Vagina (tissue), 2 donors: ENCODE measurements at regions not wholly inside any gene's neighbourhood (a gene's known extent, or its start where the extent isn't known, plus 50 kb on each side); places are given as distances from the start of the nearest gene placed in this dataset.

ENCODE experiments used
- DNase-seq, 2 donors: peaks; one replicate each; pipeline ENCODE4 v3.0.0-alpha.2; 2017; ENCODE audit errors: extremely low spot score in 2 of 2
- H3K27ac ChIP-seq: fragments of 200-600 bp; sonication (generic); one replicate; pipeline ENCODE4 v1.5.1; 2019
- H3K27me3 ChIP-seq: fragments of 200-600 bp; sonication (generic); one replicate; pipeline ENCODE4 v1.5.1; 2019
- H3K36me3 ChIP-seq, 2 donors: fragments of 200-600 bp; sonication (generic); one replicate each; pipeline ENCODE4 v1.5.1; 2017 to 2019
- H3K4me1 ChIP-seq: fragments of 200-600 bp; sonication (generic); one replicate; pipeline ENCODE4 v1.5.1; 2019
- H3K4me3 ChIP-seq, 2 donors: fragments of 200-600 bp; sonication (generic); 1 replicate in 1 of 2; 2 replicates in 1 of 2; pipeline ENCODE4 v1.5.1; 2016 to 2019
- H3K9me3 ChIP-seq: fragments of 200-600 bp; sonication (generic); one replicate; pipeline ENCODE4 v1.5.1; 2019
- CTCF ChIP-seq, 3 experiments: fragments of 450-650 bp in 2 of 3; fragments of 200-600 bp in 1 of 3; sonication (generic) in 1 of 3; IDR thresholded peaks; one replicate each; pipeline ENCODE4 v1.5.1; 2017 to 2019; ENCODE audit warnings: antibody characterized with exemption in 3 of 3, mild to moderate bottlenecking in 2 of 3, moderate library complexity in 2 of 3
- POLR2A ChIP-seq, 2 donors: fragments of 450-650 bp; IDR thresholded peaks; one replicate each; pipeline ENCODE4 v1.6.1; 2017; ENCODE audit warnings: antibody characterized with exemption in 2 of 2, mild to moderate bottlenecking in 2 of 2, moderate library complexity in 2 of 2
- POLR2AphosphoS5 ChIP-seq, 2 donors: sonication (generic); formaldehyde crosslinking; IDR thresholded peaks; one replicate each; pipeline ENCODE4 v1.9.0; 2017; ENCODE audit warnings: antibody characterized with exemption in 2 of 2, mild to moderate bottlenecking in 2 of 2, low read depth in 1 of 2; ENCODE audit not compliant: insufficient read depth in 1 of 2
- intact Hi-C: fragments of 100-400 bp; cut with DNase I; formaldehyde crosslinking; loops from one replicate; pipeline ENCODE4 v1.15.1; 2023

- H3K36me3 ChIP-seq = no peaks in the 10 kb centered on the region
- no peaks in the 10 kb centered on the region for H3K4me1 ChIP-seq
- H3K9me3 ChIP-seq = no peaks in the 10 kb centered on the region
- intact Hi-C loops = no loop called here
- H3K27ac ChIP-seq = no peak overlapping the region
- DNase-seq = no peak
- H3K4me3 ChIP-seq = no peak overlapping the region
- TF ChIP-seq POLR2AphosphoS5 (IDR thresholded peaks at IDR 0.05; ENCODE audit: insufficient read depth in 1 of 2, low read depth in 1 of 2) (no peak), CTCF (IDR thresholded peaks at IDR 0.05) (no peak), POLR2A (IDR thresholded peaks at IDR 0.05) (no peak)
- no peaks in the 10 kb centered on the region for H3K27me3 ChIP-seq
Measured at GRCh38 chr5:82610686-82611085, 332.5 kb upstream of the RPS23 start.

- Histone ChIP-seq H3K27me3 (no peaks in the 10 kb centered on the region), H3K4me3 (no peak overlapping the region), H3K4me1 (no peaks in the 10 kb centered on the region), H3K27ac (no peak overlapping the region), H3K9me3 (no peaks in the 10 kb centered on the region), H3K36me3 (no peaks in the 10 kb centered on the region)
- TF ChIP-seq POLR2A (IDR thresholded peaks at IDR 0.05) (no peak), CTCF (IDR thresholded peaks at IDR 0.05) (no peak), POLR2AphosphoS5 (IDR thresholded peaks at IDR 0.05; ENCODE audit: insufficient read depth in 1 of 2, low read depth in 1 of 2) (no peak)
- no peak for DNase-seq
- intact Hi-C loops = no loop called here
Measured at GRCh38 chr5:82605441-82605973, 327.4 kb upstream of the RPS23 start.

GRCh38 chr5:82603033-82603987 lies 325.2 kb upstream of the RPS23 start:
- TF ChIP-seq CTCF (IDR thresholded peaks at IDR 0.05) (no peak), POLR2A (IDR thresholded peaks at IDR 0.05) (no peak), POLR2AphosphoS5 (IDR thresholded peaks at IDR 0.05; ENCODE audit: insufficient read depth in 1 of 2, low read depth in 1 of 2) (no peak)
- H3K36me3 ChIP-seq = no peaks in the 10 kb centered on the region
- H3K27ac ChIP-seq = no peak overlapping the region
- no peak overlapping the region for H3K4me3 ChIP-seq
- DNase-seq = no peak
- no peaks in the 10 kb centered on the region for H3K9me3 ChIP-seq
- intact Hi-C loops = no loop called here
- no peaks in the 10 kb centered on the region for H3K27me3 ChIP-seq
- H3K4me1 ChIP-seq = no peaks in the 10 kb centered on the region

- Histone ChIP-seq H3K27me3 (no peaks in the 10 kb centered on the region), H3K27ac (no peak overlapping the region), H3K36me3 (no peaks in the 10 kb centered on the region), H3K4me1 (no peaks in the 10 kb centered on the region), H3K9me3 (no peaks in the 10 kb centered on the region), H3K4me3 (no peak overlapping the region)
- TF ChIP-seq POLR2AphosphoS5 (IDR thresholded peaks at IDR 0.05; ENCODE audit: insufficient read depth in 1 of 2, low read depth in 1 of 2) (no peak), CTCF (IDR thresholded peaks at IDR 0.05) (no peak), POLR2A (IDR thresholded peaks at IDR 0.05) (no peak)
- intact Hi-C loops = no loop called here
- no peak for DNase-seq
Measured at GRCh38 chr5:82601861-82602260, 323.7 kb upstream of the RPS23 start.

- intact Hi-C loops = no loop called here
- H3K4me3 ChIP-seq = no peak overlapping the region
Measured at GRCh38 chr5:82601077-82601476, 322.9 kb upstream of the RPS23 start.

More at GRCh38 chr5:82601077-82601476, 322.9 kb upstream of the RPS23 start:
- Histone ChIP-seq H3K9me3 (no peaks in the 10 kb centered on the region), H3K4me1 (no peaks in the 10 kb centered on the region), H3K27ac (no peak overlapping the region), H3K27me3 (no peaks in the 10 kb centered on the region), H3K36me3 (no peaks in the 10 kb centered on the region)
- DNase-seq = no peak
- TF ChIP-seq POLR2AphosphoS5 (IDR thresholded peaks at IDR 0.05; ENCODE audit: insufficient read depth in 1 of 2, low read depth in 1 of 2) (no peak), CTCF (IDR thresholded peaks at IDR 0.05) (no peak), POLR2A (IDR thresholded peaks at IDR 0.05) (no peak)
